Fibroblast of lung (primary cell): ENCODE measurements at regions not wholly inside any gene's neighbourhood (a gene's known extent, or its start where the extent isn't known, plus 50 kb on each side); places are given as distances from the start of the nearest gene placed in this dataset.

Experiments used
- EZH2 ChIP-seq: IDR thresholded peaks from 2 replicates; pipeline ENCODE4 v1.5.1; 2012; ENCODE audit warnings: low read length, control low read depth, mild to moderate bottlenecking; ENCODE audit errors: missing control alignments
- TF ChIP-seq, protein P1 (sequence below), 2 donors: IDR thresholded peaks in 1 of 2; conservative IDR thresholded peaks in 1 of 2; 1 replicate in 1 of 2; 2 replicates in 1 of 2; pipeline ENCODE4 v1.5.1; 2011 to 2012; ENCODE audit warnings: low read length in 2 of 2, control low read depth in 1 of 2, inconsistent platforms in 1 of 2, low read depth in 1 of 2, mild to moderate bottlenecking in 1 of 2

DNA sequence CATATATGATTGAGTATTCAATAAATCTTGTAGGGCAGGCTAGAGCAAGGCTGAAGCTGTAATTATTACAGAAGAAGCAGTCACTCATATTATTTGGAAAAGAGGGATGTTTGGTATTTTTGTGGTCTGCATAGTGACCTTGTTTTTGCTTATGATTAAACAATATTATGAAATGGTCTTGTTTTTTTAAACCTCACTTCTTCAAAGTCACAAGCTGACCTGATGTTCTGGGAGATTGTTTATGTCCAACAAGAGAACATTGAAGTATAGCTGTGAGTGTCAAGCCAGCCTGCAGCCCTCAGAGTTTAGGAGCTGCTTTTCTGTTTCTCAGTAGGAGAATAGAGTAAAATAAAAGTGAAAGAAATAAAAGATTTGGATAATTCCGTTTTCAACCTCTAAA is 342.2 kb downstream of the LRRC70 start:
- TF ChIP-seq, protein P1, sequence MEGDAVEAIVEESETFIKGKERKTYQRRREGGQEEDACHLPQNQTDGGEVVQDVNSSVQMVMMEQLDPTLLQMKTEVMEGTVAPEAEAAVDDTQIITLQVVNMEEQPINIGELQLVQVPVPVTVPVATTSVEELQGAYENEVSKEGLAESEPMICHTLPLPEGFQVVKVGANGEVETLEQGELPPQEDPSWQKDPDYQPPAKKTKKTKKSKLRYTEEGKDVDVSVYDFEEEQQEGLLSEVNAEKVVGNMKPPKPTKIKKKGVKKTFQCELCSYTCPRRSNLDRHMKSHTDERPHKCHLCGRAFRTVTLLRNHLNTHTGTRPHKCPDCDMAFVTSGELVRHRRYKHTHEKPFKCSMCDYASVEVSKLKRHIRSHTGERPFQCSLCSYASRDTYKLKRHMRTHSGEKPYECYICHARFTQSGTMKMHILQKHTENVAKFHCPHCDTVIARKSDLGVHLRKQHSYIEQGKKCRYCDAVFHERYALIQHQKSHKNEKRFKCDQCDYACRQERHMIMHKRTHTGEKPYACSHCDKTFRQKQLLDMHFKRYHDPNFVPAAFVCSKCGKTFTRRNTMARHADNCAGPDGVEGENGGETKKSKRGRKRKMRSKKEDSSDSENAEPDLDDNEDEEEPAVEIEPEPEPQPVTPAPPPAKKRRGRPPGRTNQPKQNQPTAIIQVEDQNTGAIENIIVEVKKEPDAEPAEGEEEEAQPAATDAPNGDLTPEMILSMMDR (conservative IDR thresholded peaks at IDR 0.05 in 1 of 2, IDR thresholded peaks at IDR 0.05 in 1 of 2; ENCODE audit: low read depth in 1 of 2, low read length in 2 of 2), result no peak
- TF ChIP-seq EZH2, result no peak
